GM18502 (cell line): ENCODE measurements at regions not wholly inside any gene's neighbourhood (a gene's known extent, or its start where the extent isn't known, plus 50 kb on each side); places are given as distances from the start of the nearest gene placed in this dataset.

Experiments used
- ATAC-seq: cut with Tn5 transposase; IDR thresholded peaks from one replicate; pipeline ENCODE4 v1.9.1; 2021; ENCODE audit warnings: mild to moderate bottlenecking; ENCODE audit not compliant: unreplicated experiment, poor library complexity

- no peak for ATAC-seq
Measured at GRCh38 chr10:4334871-4335270, 491.1 kb upstream of the AKR1E2 start.

DNA sequence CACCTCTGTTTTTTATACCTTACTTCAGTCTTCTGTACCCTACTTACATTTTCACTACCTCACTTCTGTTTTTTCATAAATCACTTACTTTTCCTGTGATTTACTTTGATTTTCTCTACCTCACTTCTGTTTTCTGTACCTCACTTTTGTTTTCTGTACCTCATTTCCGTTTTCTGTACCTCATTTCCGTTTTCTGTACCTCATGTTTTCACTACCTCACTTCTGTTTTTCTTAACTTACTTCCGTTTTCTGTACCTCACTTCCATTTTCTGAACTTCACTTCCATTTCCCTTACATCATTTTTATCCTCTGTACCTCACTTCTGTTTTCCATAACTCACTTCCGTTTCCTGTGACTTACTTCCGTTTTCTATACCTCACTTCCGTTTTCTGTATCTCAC, 492.0 kb upstream of the AKR1E2 start:
- ATAC-seq, result no peak

DNA sequence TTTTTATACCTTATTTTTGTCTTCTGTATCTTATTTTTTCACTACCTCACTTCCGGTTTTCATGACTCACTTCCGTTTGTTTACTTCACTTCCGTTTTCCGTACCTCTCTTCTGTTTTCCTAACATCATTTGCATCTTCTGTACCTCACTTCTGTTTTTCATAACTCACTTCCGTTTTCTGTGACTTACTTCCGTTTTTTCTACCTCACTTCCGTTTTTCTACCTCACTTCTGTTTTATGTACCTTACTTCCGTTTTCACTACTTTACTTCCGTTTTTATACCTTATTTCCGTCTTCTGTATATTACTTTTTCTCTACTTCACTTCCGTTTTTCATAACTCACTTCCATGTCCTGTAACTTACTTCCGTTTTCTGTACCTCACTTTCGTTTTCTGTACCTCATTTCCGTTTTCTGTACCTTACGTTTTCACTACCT, 492.5 kb upstream of the AKR1E2 start:
- no peak for ATAC-seq

GRCh38 chr10:4332764-4333458, 493.1 kb upstream of the AKR1E2 start:
- ATAC-seq, result no peak

GRCh38 chr10:4331150-4331549, 494.9 kb upstream of the AKR1E2 start:
- ATAC-seq, result no peak

- ATAC-seq, result no peak
Measured at GRCh38 chr10:4330636-4331035, 495.4 kb upstream of the AKR1E2 start.

GRCh38 chr10:4329225-4329624, 496.8 kb upstream of the AKR1E2 start:
- ATAC-seq, result no peak

DNA sequence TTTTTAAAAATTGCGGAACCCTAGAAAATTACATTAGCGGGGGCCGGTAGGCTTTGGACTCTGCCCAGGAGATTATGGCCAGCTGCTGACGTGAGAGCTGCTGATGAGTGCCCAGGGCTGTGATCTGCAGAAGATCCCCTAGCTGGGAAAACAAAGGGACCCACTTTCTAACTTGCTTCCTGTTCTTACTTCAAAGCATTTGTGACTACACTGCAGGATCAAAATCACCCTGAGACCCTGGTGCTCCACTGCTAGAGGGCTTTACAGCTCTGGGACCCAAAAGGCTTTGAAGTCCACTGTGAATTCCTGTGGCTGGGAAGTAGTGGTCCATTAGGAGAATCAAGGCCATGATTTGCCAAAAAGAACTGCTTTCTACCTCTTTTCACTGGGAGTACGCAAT, 499.4 kb upstream of the AKR1E2 start:
- no peak for ATAC-seq

DNA sequence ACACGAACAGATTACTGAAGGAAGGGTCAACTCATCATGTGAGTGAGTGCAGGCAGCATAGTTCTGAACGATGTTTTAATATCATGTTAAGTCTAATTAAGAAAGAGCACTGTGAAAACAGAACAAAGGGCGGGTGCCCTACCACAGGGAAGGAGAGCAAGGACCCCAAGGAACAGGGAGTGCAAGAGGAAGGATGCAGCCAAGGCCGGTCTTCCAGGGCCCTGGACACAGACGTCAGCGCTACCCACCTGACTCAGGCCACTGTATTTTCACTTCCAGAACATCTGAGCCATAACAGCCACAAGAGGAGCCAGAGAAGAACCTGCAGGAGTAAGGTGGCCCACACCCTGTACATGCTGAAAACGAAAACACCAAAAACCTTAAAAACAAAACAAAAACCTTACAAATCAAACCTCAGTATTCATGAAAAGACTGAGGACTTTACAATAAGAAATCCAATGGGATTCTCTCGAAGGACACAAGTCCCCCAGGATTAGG, 506.1 kb upstream of the AKR1E2 start:
- no peak for ATAC-seq

GRCh38 chr10:4316161-4316810, 509.7 kb upstream of the AKR1E2 start:
- no peak for ATAC-seq

- ATAC-seq, result no peak
Measured at GRCh38 chr10:4315551-4315950, 510.5 kb upstream of the AKR1E2 start.

DNA sequence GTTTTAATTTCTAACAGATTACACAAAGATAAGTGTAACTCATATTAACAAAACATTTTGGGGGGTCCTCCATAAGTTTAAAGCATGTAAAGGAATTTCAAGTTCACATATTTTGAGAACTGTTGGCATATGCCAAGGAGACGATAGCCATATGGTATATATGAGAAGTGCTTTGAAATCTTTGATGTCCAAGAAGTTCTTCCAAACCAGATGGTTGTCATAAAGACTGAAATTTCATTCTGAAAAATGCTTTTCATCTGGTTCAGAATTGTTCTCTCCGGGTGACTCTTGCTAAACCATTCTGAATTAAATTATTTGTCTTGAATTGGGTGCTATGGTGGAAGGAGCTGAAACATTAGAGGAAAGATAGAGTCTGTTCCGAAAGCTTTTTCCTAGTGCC, 513.0 kb upstream of the AKR1E2 start:
- no peak for ATAC-seq

GRCh38 chr10:4312051-4312835, 513.8 kb upstream of the AKR1E2 start:
- ATAC-seq, result no peak

GRCh38 chr10:4310172-4310571, 515.8 kb upstream of the AKR1E2 start:
- no peak for ATAC-seq

DNA sequence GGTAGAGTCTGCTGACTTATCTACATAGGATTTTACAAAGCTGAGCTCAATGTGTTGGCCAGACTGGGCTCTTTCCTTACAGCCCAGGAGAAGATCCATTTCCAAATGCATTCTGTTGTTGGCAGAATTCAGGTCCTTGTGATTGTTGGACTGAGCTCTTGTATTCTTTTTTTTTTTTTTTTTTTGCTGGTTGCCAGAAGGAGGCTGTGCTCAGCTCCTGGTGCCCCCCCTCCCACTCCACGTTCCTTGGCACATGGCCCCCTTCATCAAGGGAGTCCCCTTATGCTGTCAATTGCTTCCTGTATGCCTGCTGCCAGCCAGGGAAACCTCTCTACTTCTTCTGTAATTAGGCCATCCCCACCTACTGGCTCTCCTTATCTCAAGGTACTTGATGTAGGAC, 518.1 kb upstream of the AKR1E2 start:
- ATAC-seq, result no peak

GRCh38 chr10:4306871-4307270, 519.1 kb upstream of the AKR1E2 start:
- ATAC-seq, result no peak

- no peak for ATAC-seq
Measured at GRCh38 chr10:4303045-4303444, 518.0 kb upstream of the KLF6 start.

GRCh38 chr10:4301291-4302045, 516.5 kb upstream of the KLF6 start:
- ATAC-seq, result no peak

DNA sequence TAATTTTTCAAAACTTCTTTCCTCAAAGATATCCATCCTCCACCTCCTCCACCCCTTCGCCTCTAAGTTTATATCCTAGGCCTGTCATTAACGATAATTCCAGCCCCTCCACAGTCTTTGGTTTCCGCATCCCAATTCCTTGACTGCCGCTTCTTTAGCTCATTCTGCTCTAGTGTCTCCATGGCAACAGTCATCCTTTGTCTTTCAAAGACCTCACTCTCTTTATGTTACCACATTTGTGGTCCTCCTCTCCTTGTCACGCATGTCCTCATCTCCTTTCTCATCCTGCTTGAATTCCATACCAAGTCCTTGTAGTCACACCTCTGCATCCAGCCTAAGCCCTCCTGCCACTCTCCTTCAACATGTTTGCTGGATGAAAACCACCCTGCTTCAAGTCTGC, 511.2 kb upstream of the KLF6 start:
- no peak for ATAC-seq

GRCh38 chr10:4294996-4295792, 510.2 kb upstream of the KLF6 start:
- no peak for ATAC-seq
